SKM-1 treated with dmso at 0.1 percent for 144 hours (cell line): ENCODE measurements at regions not wholly inside any gene's neighbourhood (a gene's known extent, or its start where the extent isn't known, plus 50 kb on each side); places are given as distances from the start of the nearest gene placed in this dataset.
A peak's percentile ranks its signal among the peaks of the same experiment; 100 is the strongest.
"Not testable (repeated sequence)": the region's sequence is repeated elsewhere in the genome, so short reads cannot be mapped to it uniquely, and the experiment has no call there.

Experiments
- DNase-seq: peaks from one replicate; lab custom pipeline; 2025; ENCODE audit not compliant: unreplicated experiment; lab: John Stamatoyannopoulos, UW

DNA sequence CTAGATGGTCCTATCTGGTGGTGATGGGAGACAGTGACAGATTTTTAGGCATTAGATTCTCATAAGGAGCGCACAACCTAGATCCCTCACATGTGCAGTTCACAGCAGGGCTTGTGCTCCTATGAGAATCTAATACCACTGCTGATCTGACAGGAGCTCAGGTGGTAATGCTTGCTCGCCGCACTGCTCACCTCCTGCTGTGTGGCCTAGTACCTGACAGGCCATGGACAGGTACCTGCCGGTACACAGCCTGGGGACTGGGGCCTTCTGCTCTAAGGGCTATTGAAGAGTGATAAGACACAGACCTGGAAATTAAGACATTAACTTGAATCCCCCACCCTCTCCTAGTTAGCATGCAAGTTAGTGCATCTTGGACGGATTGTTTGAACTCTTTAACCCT is 64.4 kb downstream of the KLRB1 start:
- not testable (repeated sequence) for DNase-seq

DNA sequence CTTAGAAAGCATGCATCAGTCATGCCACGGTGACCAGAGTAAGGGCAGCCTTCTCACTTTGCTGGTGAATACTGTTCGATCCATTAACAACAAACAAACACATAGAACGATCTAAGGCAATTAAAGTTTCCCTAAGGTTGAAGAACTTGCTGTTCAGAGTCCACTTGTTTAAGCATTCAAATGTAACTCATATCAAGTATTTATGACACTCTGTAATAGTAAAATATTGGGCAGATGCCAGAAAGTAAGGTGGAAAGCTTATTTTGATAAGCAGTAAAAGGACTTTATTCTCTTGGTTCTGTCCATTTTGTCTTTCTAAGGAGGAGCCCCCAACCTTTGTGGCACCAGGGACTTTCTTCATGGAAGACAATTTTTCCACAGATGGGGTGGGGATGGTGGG is 64.9 kb downstream of the KLRB1 start:
- not testable (repeated sequence) for DNase-seq

DNA sequence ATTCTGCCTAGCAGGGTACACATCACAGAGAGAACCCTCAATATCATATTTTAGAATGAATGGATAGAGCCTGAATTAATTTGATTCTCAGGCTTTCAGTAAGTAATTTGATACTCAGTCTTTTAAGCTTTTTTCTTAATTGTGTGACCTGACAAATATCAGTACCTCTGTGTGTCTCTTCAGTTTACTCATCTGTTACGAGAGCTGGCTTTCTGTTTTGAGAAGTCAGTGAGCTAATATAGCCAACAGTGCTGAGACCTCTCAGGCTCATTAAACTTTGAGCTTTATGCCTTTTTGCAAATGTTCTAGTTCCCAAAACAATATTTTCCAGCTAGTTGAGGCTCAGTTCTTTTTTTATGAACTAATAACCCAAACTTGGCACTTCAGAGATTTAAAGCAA is 91.8 kb downstream of the KLRB1 start:
- DNase-seq, result not testable (repeated sequence)

DNA sequence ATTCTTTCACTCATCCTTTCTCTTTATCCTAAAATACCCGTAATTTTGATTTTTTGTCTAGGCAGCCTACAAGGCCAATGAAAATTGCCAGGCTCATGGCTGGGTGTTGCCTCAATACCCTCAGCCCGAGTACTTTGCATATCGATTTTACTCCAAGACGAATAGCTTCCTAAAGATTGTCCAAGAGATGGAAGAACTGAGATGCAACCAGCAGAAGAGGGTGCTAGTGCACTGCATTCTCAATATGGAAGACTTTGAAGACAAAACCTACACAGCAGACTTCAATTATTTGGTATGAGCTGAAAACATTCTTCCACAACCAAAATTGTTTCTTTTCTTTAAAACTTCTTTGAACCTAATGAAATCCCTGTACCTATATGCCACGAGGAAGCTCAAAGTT is 95.0 kb downstream of the KLRB1 start:
- not testable (repeated sequence) for DNase-seq

DNA sequence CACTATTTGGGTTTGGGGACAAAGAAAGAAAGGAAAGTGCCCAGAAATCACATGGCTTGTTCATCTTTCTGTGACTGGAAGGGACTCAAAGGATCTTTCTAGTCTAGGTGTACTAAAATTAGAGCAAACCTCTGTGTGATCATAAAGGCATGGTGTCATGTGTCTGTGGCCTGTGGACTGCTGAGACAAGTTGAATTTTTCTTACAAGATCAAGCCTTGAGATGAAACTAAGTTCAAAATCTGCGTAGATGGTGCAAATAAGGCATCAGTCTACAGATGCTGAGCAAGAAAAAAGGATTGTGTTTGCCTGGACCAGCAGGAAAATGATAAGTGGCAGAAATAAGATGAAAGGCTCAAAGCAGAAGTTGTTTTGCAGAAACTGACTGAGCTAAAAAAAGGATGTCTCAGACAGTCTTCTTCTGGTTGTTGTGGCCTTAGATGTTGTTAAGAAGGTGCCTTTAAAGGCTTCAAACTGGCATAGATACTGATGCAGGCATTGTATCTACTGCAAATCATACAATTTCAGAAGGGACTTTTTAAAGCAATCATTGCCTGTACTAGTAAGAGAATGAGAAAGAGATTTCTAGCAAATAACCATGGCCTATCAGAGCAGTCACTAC is 97.2 kb downstream of the KLRB1 start:
- not testable (repeated sequence) for DNase-seq

DNA sequence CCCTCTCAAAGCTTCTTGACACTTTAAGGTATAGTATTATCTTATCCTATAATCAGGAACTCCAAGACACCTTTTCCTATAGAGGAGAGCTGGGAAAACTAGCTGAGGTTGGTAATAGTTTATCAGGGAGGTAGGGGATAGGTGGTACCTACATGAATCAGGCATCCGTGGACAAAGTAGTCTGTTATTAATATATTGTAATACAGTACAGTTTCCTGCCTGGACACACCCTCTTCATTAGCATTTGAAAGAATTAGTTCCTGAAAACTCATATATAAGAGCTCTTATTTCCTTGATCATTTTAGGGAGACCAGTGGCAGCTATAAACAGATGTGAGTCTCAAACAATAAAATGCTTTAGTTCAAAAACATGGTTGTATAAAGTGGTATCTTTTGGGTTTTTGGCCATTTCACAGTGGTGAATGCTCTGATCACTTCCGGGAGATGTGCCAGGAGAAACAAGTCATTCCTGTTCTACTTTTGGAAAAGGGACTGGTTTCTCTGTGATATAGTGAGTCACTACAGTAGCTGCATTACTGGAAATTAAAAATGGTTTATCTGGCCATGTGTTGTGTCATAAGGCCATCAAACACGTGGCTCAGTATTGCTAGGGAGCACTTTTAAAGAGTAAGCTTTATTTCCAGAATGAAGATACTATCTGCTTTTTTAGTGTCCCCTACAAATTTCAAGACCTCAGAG is 98.1 kb downstream of the KLRB1 start:
- no peak for DNase-seq

DNA sequence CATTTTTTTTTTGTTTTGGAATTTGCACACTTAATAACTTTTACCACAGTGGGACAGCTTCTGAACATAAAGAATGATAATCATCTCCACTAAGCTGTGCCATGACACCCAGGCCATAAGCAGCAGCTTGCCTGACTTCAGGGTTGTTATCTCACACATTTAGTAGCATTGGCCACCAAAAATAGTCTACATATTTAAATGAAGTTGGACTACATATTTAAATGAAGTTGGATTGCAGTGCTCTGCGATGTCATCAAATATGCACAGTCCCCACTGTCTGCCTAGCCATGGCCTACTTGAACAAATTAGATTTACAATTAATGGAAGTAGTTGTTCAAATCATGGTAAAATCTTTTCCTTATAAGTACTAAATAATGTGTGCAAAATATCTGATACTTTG is 101.0 kb downstream of the KLRB1 start:
- DNase-seq, result no peak

DNA sequence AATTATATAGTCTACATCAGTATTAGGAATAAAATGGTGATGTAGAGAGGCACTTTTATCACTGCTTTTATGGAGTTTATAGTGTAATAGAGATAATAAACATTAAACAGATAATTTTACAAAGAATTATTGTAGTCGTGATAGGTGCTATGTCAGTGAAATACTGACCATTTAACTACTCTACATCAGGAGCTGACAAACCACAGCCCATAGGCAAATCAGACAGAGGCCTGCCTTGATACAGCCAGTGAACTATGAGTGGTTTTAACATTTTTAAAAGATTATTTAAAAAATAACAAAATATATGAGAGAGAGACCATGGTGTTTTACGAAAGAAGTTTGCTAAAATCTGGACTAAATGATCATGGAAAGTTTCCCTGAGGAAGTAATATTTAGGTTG is 104.3 kb downstream of the KLRB1 start:
- DNase-seq, result not testable (repeated sequence)

DNA sequence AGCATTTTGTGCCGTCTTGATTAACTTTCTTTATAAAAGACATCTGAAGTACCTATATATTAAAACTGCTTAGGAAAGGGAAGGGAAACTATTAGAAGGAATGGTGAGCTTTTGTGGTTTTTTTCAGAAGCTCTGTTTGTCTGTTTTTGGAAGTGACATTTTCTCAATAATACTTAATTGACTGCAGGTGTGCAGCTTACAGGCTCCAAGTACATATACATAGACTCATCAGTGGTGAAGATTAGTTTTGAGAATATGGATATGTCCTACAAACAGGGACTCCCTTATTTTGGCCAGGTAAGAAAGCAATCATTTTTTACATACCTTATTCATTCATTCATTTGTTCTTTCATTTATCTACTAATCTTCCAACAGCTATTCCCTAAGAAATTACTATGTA is 104.9 kb downstream of the KLRB1 start:
- DNase-seq, result not testable (repeated sequence)

DNA sequence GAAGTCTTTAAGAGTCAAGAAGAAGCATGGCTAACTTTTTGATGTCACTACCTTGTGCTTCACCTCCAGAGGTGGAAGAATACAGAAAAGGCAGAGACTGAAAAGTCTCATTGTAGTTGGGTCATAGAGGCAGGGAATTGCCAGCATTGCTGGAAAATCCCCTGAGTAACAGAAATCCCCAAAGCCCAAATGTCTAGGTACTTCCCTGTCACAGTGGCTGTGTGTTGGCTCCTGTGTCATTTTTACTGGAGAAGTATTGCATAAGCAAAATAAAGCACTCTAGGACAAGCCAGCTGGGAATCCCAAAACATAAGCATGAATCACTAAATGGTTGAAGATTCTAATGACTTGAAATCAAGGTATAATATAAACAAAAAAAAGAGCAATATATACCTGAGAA is 114.4 kb downstream of the KLRB1 start:
- not testable (repeated sequence) for DNase-seq

DNA sequence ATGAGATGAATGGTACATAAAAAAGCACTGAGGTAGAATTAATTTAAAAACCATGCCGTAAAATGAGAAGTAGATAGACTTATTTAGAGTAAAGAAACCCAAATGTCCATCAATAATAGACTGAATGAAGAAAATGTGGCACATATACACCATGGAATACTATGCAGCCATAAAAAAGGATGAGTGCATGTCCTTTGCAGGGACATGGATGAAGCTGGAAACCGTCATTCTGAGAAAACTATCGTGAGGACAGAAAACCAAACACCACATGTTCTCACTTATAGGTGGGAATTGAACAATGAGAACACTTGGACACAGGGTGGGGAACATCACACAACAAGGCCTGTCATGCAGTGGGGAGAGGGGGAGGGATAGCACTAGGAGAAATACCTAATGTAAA is 126.4 kb downstream of the KLRB1 start:
- DNase-seq, result not testable (repeated sequence)

DNA sequence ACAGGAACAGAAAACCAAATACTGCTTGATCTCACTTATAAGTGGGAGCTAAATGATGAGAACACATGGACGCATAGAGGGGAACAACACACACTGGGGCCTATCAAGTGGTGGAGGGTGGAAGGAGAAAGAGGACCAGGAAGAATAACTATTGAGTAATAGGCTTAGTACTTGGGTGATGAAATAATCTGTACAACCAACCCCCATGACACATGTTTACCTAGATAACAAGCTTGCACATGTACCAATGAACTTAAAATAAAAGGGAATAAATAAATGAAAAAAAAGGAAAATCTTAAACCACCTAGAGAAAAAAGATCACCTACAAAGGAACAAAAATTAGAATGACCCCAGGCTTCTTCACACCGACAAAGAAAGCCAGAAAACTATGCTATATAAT is 133.5 kb downstream of the KLRB1 start:
- DNase-seq, result peak; percentile 3

DNA sequence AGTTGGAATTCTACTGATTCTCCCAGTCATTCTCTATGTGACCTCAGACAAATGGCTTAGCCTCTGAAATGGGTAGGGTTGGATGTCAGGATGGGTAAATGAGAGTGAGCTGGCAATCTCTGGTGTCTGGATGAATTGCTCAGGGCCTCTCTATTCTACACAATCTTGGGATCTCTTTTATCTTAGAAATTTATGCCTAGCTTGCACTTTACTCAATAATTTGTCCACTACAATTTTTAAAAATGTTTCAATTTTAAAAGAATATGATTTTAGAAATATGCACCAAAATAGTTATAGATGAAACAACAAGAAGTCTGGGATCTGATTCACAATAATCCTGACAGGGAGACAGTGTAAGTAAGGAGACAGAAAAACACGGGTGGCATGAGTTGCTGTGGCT is 134.1 kb downstream of the KLRB1 start:
- DNase-seq, result not testable (repeated sequence)

DNA sequence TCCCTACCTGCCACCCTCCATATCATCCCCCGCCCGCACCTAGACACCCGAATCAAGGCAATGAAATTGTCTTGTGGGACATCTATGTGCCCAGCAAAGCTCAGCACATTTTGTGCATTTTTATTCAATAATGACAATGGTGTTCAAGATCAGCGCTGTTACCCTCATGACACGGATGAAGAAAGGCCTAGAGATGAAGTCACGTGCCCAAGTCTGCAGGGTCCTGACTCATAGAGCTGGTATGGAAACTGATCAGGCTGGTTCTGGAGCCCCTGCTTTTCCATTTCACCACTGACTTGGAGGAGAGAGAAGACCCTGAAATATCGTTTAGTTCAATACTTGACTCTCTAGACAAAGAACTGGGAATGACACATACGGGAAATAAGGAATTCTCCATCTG is 136.2 kb downstream of the KLRB1 start:
- DNase-seq, result not testable (repeated sequence)

DNA sequence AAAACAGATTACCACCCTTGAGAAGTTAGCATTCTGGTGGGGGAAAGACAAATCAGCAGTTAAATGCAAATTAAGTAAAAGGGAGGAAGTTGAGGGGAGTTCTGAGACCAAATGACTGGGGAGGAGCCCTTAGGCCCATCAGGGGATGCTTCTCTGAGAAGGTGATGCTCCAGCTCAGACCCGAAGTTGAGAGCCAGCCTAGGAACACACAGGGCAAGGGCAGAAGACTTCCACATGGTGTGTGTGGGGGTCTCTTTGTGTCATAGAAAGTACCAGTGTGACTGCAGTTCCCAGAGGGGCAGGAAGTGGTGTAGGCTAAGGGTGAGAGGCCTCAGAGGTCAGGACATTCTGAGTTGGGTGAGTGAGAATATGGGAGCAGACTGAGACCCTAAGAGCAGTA is 137.3 kb downstream of the KLRB1 start:
- DNase-seq, result not testable (repeated sequence)

DNA sequence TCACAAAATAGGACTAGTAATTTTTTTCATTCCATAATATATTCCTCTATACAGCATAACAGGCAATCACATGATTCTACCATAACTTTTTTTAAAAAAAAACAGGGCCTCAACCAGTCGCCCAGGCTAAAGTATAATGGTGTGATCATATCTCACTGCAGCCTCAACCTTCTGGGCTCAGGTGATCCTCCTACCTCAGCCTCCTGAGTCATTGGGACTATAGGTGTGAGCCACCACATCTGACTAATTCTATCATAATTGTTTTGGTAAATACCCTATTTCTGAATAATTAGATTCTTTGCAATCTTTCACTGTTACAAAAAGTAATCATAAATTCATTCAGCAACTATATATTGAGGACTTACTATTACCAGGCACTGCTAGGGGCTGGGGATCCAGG is 137.8 kb downstream of the KLRB1 start:
- not testable (repeated sequence) for DNase-seq

DNA sequence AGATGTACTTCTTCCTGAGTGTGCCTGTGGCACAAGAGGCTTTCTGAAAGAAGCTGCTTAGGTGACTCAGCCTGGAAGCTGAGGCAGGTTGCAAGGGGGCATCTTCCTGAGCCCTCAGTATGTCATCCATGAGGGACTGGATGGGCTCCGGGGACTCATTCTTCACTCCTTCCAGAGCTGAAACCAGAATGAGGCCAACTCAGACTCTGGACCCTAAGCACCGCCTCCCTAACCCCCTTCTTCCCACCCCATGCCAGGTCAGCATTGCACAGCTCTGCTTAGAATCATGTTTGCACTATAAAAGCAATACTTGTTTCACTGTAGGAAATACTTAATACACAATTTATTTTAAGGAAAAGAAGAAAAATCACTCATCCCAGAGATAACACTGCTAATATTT is 138.3 kb downstream of the KLRB1 start:
- DNase-seq, result not testable (repeated sequence)

DNA sequence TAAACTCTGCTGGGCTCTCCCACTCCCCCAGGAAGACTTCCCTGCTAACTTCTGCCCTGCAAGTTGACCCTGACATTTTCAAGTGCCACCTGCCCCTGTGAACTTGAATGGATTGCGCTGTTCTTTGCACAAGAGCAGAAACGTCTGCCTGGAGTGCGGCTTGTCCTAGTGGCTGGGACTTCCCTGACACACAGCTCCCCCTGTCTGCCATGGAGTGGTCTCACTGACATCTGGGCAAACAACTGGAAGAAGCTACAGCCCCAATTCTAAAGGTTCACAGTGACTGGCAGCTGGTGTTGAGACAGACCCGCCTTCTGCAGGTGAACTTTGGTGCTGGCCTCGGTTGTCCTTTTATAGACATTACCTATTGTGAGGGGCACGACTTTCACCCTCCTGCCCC is 138.7 kb downstream of the KLRB1 start:
- DNase-seq, result peak; percentile 26

DNA sequence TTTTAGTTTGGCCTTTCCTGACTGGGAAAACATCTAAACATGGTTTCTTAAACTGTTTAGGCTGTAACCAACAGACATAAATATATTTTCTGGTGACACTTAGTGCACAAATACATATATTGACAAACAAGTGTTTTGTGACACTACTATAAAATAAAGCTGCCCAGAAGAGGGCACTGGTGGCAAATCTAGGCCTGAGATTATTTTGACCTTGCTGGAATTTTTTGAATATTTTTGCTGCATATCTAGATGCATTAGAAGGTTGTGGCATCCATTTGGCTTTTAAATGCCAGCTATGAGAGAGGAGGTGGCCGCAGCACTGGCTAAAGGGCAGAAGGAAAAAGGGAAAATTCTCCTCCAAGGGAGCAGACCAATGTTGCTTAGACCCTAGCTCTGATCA is 139.6 kb downstream of the KLRB1 start:
- DNase-seq, result not testable (repeated sequence)

DNA sequence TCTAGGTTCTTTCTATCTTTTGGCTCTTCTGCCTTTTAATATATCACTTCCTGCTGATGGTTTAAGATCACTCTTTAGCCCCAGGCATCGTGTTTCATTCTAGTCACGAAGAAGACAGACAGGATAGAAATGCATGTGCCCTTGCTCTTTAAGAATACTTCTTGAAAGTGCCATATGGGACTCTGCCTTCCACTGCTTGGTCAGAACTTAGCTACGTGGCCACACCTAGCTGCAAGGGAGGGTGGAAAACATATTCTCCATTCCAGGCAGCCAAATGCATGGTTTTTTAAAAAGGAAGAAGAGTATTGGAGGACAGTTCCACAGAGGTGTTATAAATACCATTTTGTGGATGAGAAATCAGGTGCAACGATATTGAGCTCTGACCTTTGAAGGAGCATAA is 143.3 kb downstream of the KLRB1 start:
- no peak for DNase-seq

DNA sequence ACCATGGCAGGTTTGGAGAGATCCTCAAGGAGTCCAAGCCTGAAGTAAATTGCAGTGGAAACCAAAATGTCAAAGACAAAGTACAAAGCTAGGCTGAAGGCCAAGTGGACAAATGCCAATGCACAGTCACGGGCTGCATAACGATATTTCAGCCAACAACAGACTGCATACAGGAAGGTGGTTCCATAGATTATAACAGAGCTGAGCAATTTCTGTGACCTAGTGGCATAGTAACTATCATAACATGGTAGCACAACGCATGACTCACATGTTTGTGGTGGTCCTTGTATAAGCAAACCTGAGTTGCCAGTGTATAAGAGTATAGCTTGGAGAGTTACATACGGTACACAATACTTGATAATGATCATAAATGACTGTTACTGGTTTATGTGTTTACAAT is 152.2 kb downstream of the KLRB1 start:
- not testable (repeated sequence) for DNase-seq

DNA sequence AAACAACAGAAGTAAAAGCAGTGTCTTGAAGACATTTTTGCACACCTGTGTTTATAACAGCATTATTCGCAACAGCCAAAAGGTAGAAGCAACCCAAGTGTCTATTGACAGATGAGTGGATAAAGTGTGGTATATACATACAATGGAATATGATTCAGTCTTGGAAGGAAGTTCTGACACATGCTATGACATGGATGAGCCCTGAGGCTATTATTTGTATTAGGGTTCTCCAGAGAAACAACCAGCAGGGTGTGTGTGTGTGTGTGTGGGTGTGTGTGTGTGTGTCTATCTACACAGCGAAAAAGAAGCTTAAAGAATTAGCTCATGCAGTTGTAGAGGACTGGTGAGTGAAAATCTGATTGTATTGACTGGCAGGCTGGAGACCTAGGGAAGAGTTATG is 153.7 kb downstream of the KLRB1 start:
- DNase-seq, result not testable (repeated sequence)

DNA sequence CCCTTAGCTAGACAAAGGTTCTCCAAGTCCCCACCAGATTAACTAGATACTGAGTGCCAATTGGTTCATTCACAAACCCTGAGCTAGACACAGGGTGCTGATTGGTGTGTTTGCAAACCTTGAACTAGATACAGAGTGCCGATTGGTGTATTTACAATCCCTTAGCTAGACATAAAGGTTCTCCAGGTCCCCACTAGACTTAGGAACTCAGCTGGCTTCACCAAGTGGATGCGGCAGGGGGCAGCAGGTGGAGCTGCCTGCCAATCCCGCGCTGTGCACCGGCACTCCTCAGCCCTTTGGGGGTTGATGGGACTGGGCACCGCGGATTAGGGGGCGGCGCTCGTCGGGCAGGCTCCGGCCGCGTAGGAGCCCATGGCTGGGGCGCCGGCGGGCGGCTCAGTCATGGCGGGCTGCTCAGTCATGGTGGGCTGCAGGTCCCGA is 157.6 kb downstream of the KLRB1 start:
- not testable (repeated sequence) for DNase-seq
